A673 (cell line): ENCODE measurements at regions not wholly inside any gene's neighbourhood (a gene's known extent, or its start where the extent isn't known, plus 50 kb on each side); places are given as distances from the start of the nearest gene placed in this dataset.

Source experiments
- BruUV-seq: library from RNA; stranded (reverse); fragments of 400-500 nt; replicated peaks from 2 replicates; lab custom pipeline; 2021; lab: Mats Ljungman, UMichigan
- CTCF ChIA-PET: fragments of 300-600 bp; sonication (Branson Sonifier 250); formaldehyde crosslinking; loops from one replicate; lab custom pipeline; 2022; ENCODE audit warnings: antibody characterized with exemption; lab: Charles Lee
- POLR2A ChIA-PET: fragments of 300-600 bp; sonication (Branson Sonifier 250); formaldehyde crosslinking; loops from one replicate; lab custom pipeline; 2022; ENCODE audit warnings: antibody characterized with exemption; ENCODE audit not compliant: low non-redundant PET; lab: Charles Lee
- DNase-seq: peaks from one replicate; pipeline ENCODE4 v3.0.0-alpha.2; 2015; ENCODE audit warnings: low spot score
- H3K27ac ChIP-seq: fragments of 200-600 bp; sonication (generic); 2 replicates; pipeline ENCODE4 v1.5.1; 2016; ENCODE audit warnings: mixed run types, low read depth, mild to moderate bottlenecking, mixed read lengths, antibody characterized with exemption, low read length; ENCODE audit not compliant: poor library complexity, severe bottlenecking
- H3K27me3 ChIP-seq: fragments of 200-600 bp; sonication (generic); replicated peaks from 2 replicates; pipeline ENCODE4 v1.6.1; 2017; ENCODE audit warnings: mixed run types, low read depth, mild to moderate bottlenecking, mixed read lengths, antibody characterized with exemption, low read length; ENCODE audit not compliant: insufficient read depth, poor library complexity
- H3K36me3 ChIP-seq: fragments of 200-600 bp; sonication (generic); 2 replicates; pipeline ENCODE4 v1.6.1; 2016; ENCODE audit warnings: mixed run types, mild to moderate bottlenecking, mixed read lengths, antibody characterized with exemption, low read length; ENCODE audit not compliant: insufficient read depth, poor library complexity, severe bottlenecking
- H3K4me1 ChIP-seq: fragments of 200-600 bp; sonication (generic); 2 replicates; pipeline ENCODE4 v1.6.1; 2017; ENCODE audit warnings: mixed run types, mild to moderate bottlenecking, mixed read lengths, antibody characterized with exemption, low read length; ENCODE audit not compliant: insufficient read depth, poor library complexity, severe bottlenecking
- H3K4me3 ChIP-seq: fragments of 200-600 bp; sonication (generic); 2 replicates; pipeline ENCODE4 v1.5.1; 2016; ENCODE audit warnings: low read depth, mixed run types, mild to moderate bottlenecking, mixed read lengths, low read length; ENCODE audit not compliant: poor library complexity, severe bottlenecking
- H3K9me3 ChIP-seq: fragments of 200-600 bp; sonication (generic); 2 replicates; pipeline ENCODE4 v1.6.1; 2016; ENCODE audit warnings: mixed run types, low read depth, mild to moderate bottlenecking, mixed read lengths, antibody characterized with exemption, low read length; ENCODE audit not compliant: poor library complexity, severe bottlenecking
- EZH2 ChIP-seq: fragments of 200-600 bp; sonication (generic); IDR thresholded peaks from 2 replicates; pipeline ENCODE4 v1.6.1; 2017; ENCODE audit warnings: borderline replicate concordance, low read depth, mild to moderate bottlenecking, mixed read lengths, antibody characterized with exemption, low read length; ENCODE audit not compliant: poor library complexity, severe bottlenecking
- intact Hi-C: fragments of 100-400 bp; cut with micrococcal nuclease; formaldehyde crosslinking; loops from one replicate; pipeline ENCODE4 v1.10.0; 2022; ENCODE audit not compliant: unreplicated experiment
- TF ChIP-seq, protein P1 (sequence below): fragments of 300-800, 200-600 bp; sonication (generic); conservative IDR thresholded peaks from 2 replicates; pipeline ENCODE4 v1.5.1; 2017; ENCODE audit warnings: low read depth, mild to moderate bottlenecking, antibody characterized with exemption, low read length, moderate library complexity, mixed read lengths

GRCh38 chr14:85273952-85274351 is 256.0 kb upstream of the FLRT2 start:
- no peaks in the 10 kb centered on the region for H3K4me1 ChIP-seq
- TF ChIP-seq, protein P1, sequence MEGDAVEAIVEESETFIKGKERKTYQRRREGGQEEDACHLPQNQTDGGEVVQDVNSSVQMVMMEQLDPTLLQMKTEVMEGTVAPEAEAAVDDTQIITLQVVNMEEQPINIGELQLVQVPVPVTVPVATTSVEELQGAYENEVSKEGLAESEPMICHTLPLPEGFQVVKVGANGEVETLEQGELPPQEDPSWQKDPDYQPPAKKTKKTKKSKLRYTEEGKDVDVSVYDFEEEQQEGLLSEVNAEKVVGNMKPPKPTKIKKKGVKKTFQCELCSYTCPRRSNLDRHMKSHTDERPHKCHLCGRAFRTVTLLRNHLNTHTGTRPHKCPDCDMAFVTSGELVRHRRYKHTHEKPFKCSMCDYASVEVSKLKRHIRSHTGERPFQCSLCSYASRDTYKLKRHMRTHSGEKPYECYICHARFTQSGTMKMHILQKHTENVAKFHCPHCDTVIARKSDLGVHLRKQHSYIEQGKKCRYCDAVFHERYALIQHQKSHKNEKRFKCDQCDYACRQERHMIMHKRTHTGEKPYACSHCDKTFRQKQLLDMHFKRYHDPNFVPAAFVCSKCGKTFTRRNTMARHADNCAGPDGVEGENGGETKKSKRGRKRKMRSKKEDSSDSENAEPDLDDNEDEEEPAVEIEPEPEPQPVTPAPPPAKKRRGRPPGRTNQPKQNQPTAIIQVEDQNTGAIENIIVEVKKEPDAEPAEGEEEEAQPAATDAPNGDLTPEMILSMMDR, result no peak
- no peak for TF ChIP-seq EZH2
- H3K9me3 ChIP-seq, result no peaks in the 10 kb centered on the region
- no peaks in the 10 kb centered on the region for H3K36me3 ChIP-seq
- no peaks in the 10 kb centered on the region for H3K27me3 ChIP-seq
- no TSS peak for BruUV-seq
- no peak for DNase-seq
- ChIA-PET CTCF (no interaction called here), POLR2A (interaction anchor here (0.6 kb wide), 1 partner anchor 17 kb away, joined by 5 read pairs; no protein-coding TSS in a partner anchor)
- intact Hi-C loops, result no loop called here
- H3K27ac ChIP-seq, result no peak overlapping the region
- H3K4me3 ChIP-seq, result no peak overlapping the region

- ChIA-PET CTCF (no interaction called here), POLR2A (no interaction called here)
- no peaks in the 10 kb centered on the region for H3K9me3 ChIP-seq
- intact Hi-C loops, result no loop called here
- H3K27me3 ChIP-seq, result no peaks in the 10 kb centered on the region
- DNase-seq, result no peak
- H3K4me3 ChIP-seq, result no peak overlapping the region
- no peak for TF ChIP-seq EZH2
- TF ChIP-seq, protein P1, result no peak
- H3K36me3 ChIP-seq, result no peaks in the 10 kb centered on the region
- no TSS peak for BruUV-seq
- H3K4me1 ChIP-seq, result no peaks in the 10 kb centered on the region
- H3K27ac ChIP-seq, result no peak overlapping the region
Observed at GRCh38 chr14:85276161-85276978, 253.6 kb upstream of the FLRT2 start.

DNA sequence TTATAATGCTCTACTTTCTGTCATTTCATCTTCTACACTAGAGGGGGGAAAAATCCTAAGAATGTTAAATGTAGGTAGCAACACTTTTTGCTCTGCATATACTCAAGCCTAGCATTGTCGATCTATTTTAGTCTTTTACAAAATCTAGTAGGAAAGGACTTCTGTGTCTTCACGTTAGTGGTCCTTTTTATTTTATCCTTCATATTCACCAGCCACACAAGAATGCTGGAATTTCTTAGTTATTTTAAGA is 253.0 kb upstream of the FLRT2 start:
- Histone ChIP-seq H3K27me3 (no peaks in the 10 kb centered on the region), H3K4me1 (no peaks in the 10 kb centered on the region), H3K36me3 (no peaks in the 10 kb centered on the region), H3K9me3 (no peaks in the 10 kb centered on the region), H3K4me3 (no peak overlapping the region), H3K27ac (no peak overlapping the region)
- DNase-seq, result no peak
- TF ChIP-seq EZH2, result no peak
- TF ChIP-seq, protein P1, result no peak; the same call in 1 of the 2 replicates
- ChIA-PET POLR2A (no interaction called here), CTCF (no interaction called here)
- intact Hi-C loops, result no loop called here
- BruUV-seq, result no TSS peak
